SK-N-SH treated with all-trans-retinoic acid at 6 μM for 48 hours (cell line): ENCODE measurements at regions not wholly inside any gene's neighbourhood (a gene's known extent, or its start where the extent isn't known, plus 50 kb on each side); places are given as distances from the start of the nearest gene placed in this dataset.

ENCODE experiments used
- ATAC-seq: fragments of 200-7000 bp; cut with Tn5 transposase; 3 replicates; pipeline ENCODE4 v1.9.1; 2020; ENCODE audit warnings: mild to moderate bottlenecking, moderate library complexity
- ARNTL ChIP-seq: fragments of 450-650 bp; formaldehyde crosslinking; IDR thresholded peaks from 2 replicates; pipeline ENCODE4 v1.5.0; 2020; ENCODE audit warnings: low read depth, mild to moderate bottlenecking, moderate library complexity, borderline replicate concordance
- BACH2 ChIP-seq: fragments of 250-450 bp; sonication (Bioruptor Pico); IDR thresholded peaks from 2 replicates; pipeline ENCODE4 v1.9.0; 2021; ENCODE audit warnings: mild to moderate bottlenecking, borderline replicate concordance
- CSDC2 ChIP-seq: fragments of 250-450 bp; sonication (Bioruptor Pico); IDR thresholded peaks from 2 replicates; pipeline ENCODE4 v1.5.0; 2020; ENCODE audit warnings: mild to moderate bottlenecking, moderate library complexity
- ESRRG ChIP-seq: fragments of 250-450 bp; sonication (Bioruptor Pico); IDR thresholded peaks from 2 replicates; pipeline ENCODE4 v1.6.1; 2021; ENCODE audit warnings: mild to moderate bottlenecking
- GLIS3 ChIP-seq: fragments of 250-450 bp; sonication (Bioruptor Pico); IDR thresholded peaks from 2 replicates; pipeline ENCODE4 v1.5.0; 2020; ENCODE audit warnings: mild to moderate bottlenecking, moderate library complexity
- ISL1 ChIP-seq: fragments of 250-450 bp; sonication (Bioruptor Pico); IDR thresholded peaks from 2 replicates; pipeline ENCODE4 v2.1.2; 2022; ENCODE audit warnings: mild to moderate bottlenecking, moderate library complexity
- OSR1 ChIP-seq: fragments of 250-450 bp; sonication (Bioruptor Pico); IDR thresholded peaks from 2 replicates; pipeline ENCODE4 v1.8.0; 2022; ENCODE audit warnings: moderate library complexity, mild to moderate bottlenecking, inconsistent platforms
- PPARA ChIP-seq: fragments of 250-450 bp; sonication (Bioruptor Pico); IDR thresholded peaks from 2 replicates; pipeline ENCODE4 v1.5.0; 2020; ENCODE audit warnings: mild to moderate bottlenecking, borderline replicate concordance
- SNAI2 ChIP-seq: fragments of 250-450 bp; sonication (Bioruptor Pico); IDR thresholded peaks from 2 replicates; pipeline ENCODE4 v1.5.0; 2020; ENCODE audit warnings: mild to moderate bottlenecking, moderate library complexity
- TCF4 ChIP-seq: fragments of 250-450 bp; sonication (Bioruptor Pico); IDR thresholded peaks from 2 replicates; pipeline ENCODE4 v1.8.0; 2021; ENCODE audit warnings: mild to moderate bottlenecking, moderate library complexity, borderline replicate concordance
- TOX ChIP-seq: fragments of 250-450 bp; sonication (Bioruptor Pico); IDR thresholded peaks from 2 replicates; pipeline ENCODE4 v1.8.0; 2021; ENCODE audit warnings: mild to moderate bottlenecking, moderate library complexity, borderline replicate concordance
- ZFP3 ChIP-seq: fragments of 250-450 bp; sonication (Bioruptor Pico); IDR thresholded peaks from 2 replicates; pipeline ENCODE4 v1.5.0; 2020; ENCODE audit warnings: mild to moderate bottlenecking, moderate library complexity
- ZFP30 ChIP-seq: fragments of 450-650 bp; formaldehyde crosslinking; IDR thresholded peaks from 2 replicates; pipeline ENCODE4 v1.5.0; 2022; ENCODE audit warnings: mild to moderate bottlenecking, moderate library complexity
- ZNF565 ChIP-seq: fragments of 450-650 bp; formaldehyde crosslinking; conservative IDR thresholded peaks from 2 replicates; pipeline ENCODE4 v1.5.0; 2020; ENCODE audit warnings: low read depth, mild to moderate bottlenecking, moderate library complexity
- ZNF70 ChIP-seq: fragments of 450-650 bp; formaldehyde crosslinking; IDR thresholded peaks from 2 replicates; pipeline ENCODE4 v1.5.0; 2020; ENCODE audit warnings: mild to moderate bottlenecking, moderate library complexity
- ZNF8 ChIP-seq: fragments of 450-650 bp; formaldehyde crosslinking; IDR thresholded peaks from 2 replicates; pipeline ENCODE4 v1.5.0; 2020; ENCODE audit warnings: mild to moderate bottlenecking, moderate library complexity
- TF ChIP-seq, protein P1 (sequence below): fragments of 250-450 bp; sonication (Bioruptor Pico); IDR thresholded peaks from 2 replicates; pipeline ENCODE4 v1.8.0; 2021; ENCODE audit warnings: low read depth, mild to moderate bottlenecking, moderate library complexity, borderline replicate concordance
- TF ChIP-seq, protein P2 (sequence below): fragments of 250-450 bp; sonication (Bioruptor Pico); IDR thresholded peaks from 2 replicates; pipeline ENCODE4 v1.5.0; 2020; ENCODE audit warnings: mild to moderate bottlenecking, moderate library complexity
- TF ChIP-seq, protein P3 (sequence below): fragments of 250-450 bp; sonication (Bioruptor Pico); IDR thresholded peaks from 2 replicates; pipeline ENCODE4 v1.5.1; 2021; ENCODE audit warnings: mild to moderate bottlenecking, moderate library complexity
- TF ChIP-seq, protein P4 (sequence below): fragments of 250-450 bp; sonication (Bioruptor Pico); IDR thresholded peaks from 2 replicates; pipeline ENCODE4 v1.8.0; 2020; ENCODE audit warnings: mild to moderate bottlenecking, moderate library complexity, borderline replicate concordance

DNA sequence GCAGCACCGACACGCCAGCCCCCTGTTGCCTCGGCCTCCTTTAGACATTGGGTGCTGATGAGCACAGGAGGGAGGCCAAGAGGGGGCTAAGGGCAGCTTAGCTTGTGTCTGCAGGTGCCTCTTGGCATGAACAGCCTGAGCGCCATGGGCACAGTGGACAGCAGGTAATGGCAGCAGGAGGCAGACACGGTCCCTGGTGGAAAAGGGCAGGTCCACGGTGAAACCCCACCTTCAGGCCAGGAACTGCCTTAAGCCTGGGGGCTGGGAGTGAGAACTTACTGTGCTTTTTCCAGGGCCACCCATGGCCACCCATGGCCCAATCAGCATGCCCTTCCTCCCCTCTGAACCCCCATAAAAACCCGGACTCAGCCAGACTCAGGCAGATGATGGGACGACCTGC, 633.4 kb upstream of the TMEFF2 start:
- TF ChIP-seq ISL1, result no peak
- TF ChIP-seq ZNF565 (CRISPR knock-in tag), result no peak
- no peak for TF ChIP-seq PPARA (CRISPR knock-in tag)
- TF ChIP-seq, protein P1, sequence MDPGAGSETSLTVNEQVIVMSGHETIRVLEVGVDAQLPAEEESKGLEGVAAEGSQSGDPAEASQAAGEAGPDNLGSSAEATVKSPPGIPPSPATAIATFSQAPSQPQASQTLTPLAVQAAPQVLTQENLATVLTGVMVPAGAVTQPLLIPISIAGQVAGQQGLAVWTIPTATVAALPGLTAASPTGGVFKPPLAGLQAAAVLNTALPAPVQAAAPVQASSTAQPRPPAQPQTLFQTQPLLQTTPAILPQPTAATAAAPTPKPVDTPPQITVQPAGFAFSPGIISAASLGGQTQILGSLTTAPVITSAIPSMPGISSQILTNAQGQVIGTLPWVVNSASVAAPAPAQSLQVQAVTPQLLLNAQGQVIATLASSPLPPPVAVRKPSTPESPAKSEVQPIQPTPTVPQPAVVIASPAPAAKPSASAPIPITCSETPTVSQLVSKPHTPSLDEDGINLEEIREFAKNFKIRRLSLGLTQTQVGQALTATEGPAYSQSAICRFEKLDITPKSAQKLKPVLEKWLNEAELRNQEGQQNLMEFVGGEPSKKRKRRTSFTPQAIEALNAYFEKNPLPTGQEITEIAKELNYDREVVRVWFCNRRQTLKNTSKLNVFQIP (CRISPR knock-in tag), result no peak
- TF ChIP-seq ARNTL (CRISPR knock-in tag), result no peak
- TF ChIP-seq TOX (CRISPR knock-in tag), result no peak
- no peak for TF ChIP-seq ZFP30
- no peak for TF ChIP-seq CSDC2 (CRISPR knock-in tag)
- TF ChIP-seq, protein P2, sequence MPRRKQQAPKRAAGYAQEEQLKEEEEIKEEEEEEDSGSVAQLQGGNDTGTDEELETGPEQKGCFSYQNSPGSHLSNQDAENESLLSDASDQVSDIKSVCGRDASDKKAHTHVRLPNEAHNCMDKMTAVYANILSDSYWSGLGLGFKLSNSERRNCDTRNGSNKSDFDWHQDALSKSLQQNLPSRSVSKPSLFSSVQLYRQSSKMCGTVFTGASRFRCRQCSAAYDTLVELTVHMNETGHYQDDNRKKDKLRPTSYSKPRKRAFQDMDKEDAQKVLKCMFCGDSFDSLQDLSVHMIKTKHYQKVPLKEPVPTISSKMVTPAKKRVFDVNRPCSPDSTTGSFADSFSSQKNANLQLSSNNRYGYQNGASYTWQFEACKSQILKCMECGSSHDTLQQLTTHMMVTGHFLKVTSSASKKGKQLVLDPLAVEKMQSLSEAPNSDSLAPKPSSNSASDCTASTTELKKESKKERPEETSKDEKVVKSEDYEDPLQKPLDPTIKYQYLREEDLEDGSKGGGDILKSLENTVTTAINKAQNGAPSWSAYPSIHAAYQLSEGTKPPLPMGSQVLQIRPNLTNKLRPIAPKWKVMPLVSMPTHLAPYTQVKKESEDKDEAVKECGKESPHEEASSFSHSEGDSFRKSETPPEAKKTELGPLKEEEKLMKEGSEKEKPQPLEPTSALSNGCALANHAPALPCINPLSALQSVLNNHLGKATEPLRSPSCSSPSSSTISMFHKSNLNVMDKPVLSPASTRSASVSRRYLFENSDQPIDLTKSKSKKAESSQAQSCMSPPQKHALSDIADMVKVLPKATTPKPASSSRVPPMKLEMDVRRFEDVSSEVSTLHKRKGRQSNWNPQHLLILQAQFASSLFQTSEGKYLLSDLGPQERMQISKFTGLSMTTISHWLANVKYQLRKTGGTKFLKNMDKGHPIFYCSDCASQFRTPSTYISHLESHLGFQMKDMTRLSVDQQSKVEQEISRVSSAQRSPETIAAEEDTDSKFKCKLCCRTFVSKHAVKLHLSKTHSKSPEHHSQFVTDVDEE (CRISPR knock-in tag), result no peak
- TF ChIP-seq OSR1 (CRISPR knock-in tag), result no peak
- TF ChIP-seq, protein P3, sequence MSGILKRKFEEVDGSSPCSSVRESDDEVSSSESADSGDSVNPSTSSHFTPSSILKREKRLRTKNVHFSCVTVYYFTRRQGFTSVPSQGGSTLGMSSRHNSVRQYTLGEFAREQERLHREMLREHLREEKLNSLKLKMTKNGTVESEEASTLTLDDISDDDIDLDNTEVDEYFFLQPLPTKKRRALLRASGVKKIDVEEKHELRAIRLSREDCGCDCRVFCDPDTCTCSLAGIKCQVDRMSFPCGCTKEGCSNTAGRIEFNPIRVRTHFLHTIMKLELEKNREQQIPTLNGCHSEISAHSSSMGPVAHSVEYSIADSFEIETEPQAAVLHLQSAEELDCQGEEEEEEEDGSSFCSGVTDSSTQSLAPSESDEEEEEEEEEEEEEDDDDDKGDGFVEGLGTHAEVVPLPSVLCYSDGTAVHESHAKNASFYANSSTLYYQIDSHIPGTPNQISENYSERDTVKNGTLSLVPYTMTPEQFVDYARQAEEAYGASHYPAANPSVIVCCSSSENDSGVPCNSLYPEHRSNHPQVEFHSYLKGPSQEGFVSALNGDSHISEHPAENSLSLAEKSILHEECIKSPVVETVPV (CRISPR knock-in tag), result no peak
- TF ChIP-seq BACH2 (CRISPR knock-in tag), result no peak
- no peak for TF ChIP-seq ESRRG (CRISPR knock-in tag)
- TF ChIP-seq ZNF8 (CRISPR knock-in tag), result no peak
- no peak for TF ChIP-seq ZNF70 (CRISPR knock-in tag)
- TF ChIP-seq, all 23 proteins: peak for 0
- ATAC-seq, result no peak

DNA sequence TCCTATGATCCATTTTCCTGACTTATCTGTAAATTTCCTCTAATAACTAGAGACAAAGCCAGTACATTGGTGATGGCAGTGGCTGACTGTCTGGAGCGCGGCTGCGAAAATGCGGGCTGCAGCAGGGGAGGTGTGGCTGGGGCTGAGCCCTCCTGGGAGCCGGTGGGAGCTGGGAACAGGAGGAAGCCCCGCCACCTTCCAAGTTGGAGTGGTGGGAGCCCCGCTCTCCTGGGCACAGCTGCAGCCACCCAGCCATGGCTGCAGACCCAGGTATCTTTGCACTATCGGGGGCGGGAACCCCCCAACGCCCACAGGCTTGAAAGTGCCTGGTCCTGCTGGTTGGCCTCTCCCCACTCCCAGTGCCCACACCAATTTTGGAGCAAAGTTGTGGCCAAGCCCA, 633.0 kb upstream of the TMEFF2 start:
- no peak for ATAC-seq
- TF ChIP-seq ESRRG (CRISPR knock-in tag), result no peak
- TF ChIP-seq, protein P4, sequence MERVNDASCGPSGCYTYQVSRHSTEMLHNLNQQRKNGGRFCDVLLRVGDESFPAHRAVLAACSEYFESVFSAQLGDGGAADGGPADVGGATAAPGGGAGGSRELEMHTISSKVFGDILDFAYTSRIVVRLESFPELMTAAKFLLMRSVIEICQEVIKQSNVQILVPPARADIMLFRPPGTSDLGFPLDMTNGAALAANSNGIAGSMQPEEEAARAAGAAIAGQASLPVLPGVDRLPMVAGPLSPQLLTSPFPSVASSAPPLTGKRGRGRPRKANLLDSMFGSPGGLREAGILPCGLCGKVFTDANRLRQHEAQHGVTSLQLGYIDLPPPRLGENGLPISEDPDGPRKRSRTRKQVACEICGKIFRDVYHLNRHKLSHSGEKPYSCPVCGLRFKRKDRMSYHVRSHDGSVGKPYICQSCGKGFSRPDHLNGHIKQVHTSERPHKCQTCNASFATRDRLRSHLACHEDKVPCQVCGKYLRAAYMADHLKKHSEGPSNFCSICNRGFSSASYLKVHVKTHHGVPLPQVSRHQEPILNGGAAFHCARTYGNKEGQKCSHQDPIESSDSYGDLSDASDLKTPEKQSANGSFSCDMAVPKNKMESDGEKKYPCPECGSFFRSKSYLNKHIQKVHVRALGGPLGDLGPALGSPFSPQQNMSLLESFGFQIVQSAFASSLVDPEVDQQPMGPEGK, result no peak
- TF ChIP-seq CSDC2 (CRISPR knock-in tag), result no peak
- TF ChIP-seq TOX (CRISPR knock-in tag), result no peak
- TF ChIP-seq ISL1, result no peak
- TF ChIP-seq PPARA (CRISPR knock-in tag), result no peak
- TF ChIP-seq, protein P1 (CRISPR knock-in tag), result no peak
- TF ChIP-seq ZFP30, result no peak
- no peak for TF ChIP-seq OSR1 (CRISPR knock-in tag)
- TF ChIP-seq, protein P3 (CRISPR knock-in tag), result no peak
- no peak for TF ChIP-seq ZFP3 (CRISPR knock-in tag)
- no peak for TF ChIP-seq ZNF565 (CRISPR knock-in tag)
- TF ChIP-seq, protein P2 (CRISPR knock-in tag), result no peak
- no peak for TF ChIP-seq TCF4 (CRISPR knock-in tag)
- no peak for TF ChIP-seq BACH2 (CRISPR knock-in tag)
- TF ChIP-seq GLIS3 (CRISPR knock-in tag), result no peak
- no peak for TF ChIP-seq SNAI2
- TF ChIP-seq ARNTL (CRISPR knock-in tag), result no peak
